Omental fat pad (tissue), 3 donors: ENCODE measurements at regions not wholly inside any gene's neighbourhood (a gene's known extent, or its start where the extent isn't known, plus 50 kb on each side); places are given as distances from the start of the nearest gene placed in this dataset.

ENCODE experiments used
- ATAC-seq: fragments of 150-250 bp; one replicate; pipeline ENCODE4 v1.9.1; 2016; ENCODE audit warnings: mild to moderate bottlenecking, moderate library complexity; ENCODE audit not compliant: low FRiP score
- DNase-seq: peaks from one replicate; pipeline ENCODE4 v3.0.0-alpha.2; 2019; ENCODE audit warnings: low spot score
- CTCF ChIP-seq, 3 donors: fragments of 450-650 bp; IDR thresholded peaks; one replicate each; pipeline ENCODE4 v1.5.1; 2016 to 2017; ENCODE audit warnings: antibody characterized with exemption in 3 of 3, mild to moderate bottlenecking in 3 of 3, moderate library complexity in 2 of 3

GRCh38 chr1:4170548-4171340 lies 270.7 kb upstream of the C1orf174 start:
- no peak for ATAC-seq
- no peak for DNase-seq
- no peak for TF ChIP-seq CTCF (IDR thresholded peaks at IDR 0.05)

DNA sequence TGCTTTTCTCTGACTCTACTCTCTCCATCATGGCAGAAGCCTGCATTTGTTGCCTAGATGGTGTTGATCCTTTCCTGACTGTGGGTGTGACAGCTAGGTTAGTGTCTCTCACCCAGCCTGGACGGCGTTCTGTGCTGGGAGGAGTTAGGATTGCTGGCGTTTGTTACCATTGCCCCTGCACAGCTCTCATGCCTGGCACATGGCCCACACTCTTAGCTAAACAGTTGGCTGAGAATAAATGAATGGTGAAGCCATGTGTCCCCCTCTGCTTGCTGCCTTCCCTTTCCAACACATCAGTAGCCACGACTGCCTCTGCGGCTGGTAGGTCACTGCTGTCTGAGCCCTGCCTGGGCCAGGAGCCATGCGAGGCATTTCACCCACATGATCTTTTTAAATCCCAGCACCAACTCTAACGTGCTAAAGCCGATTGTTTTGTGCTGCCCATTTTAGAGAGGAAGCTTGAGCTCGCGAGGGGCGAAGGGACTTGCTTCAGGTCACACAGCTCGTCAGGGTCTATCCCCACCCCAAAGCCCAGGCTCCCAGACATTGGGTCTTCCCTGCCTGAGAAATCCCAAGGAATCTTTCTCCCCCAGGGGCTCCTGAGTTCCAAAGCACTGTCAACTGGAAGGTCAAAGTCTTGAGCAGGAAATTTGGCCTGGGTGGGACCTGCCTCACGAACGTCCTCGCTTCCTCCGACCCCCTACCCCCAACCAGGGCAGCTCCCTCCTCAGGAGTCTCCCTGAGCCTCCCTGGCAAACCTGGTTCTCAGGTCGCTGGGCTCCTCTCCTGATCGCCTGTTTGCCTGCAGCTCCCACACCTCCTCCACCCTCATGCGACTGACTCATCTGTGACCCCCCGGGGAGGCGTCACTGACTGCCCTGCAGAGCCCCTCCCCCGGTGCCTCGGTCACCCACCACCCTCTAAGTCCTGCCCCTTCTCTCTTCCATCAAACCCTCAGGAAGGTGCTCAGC lies 271.7 kb upstream of the C1orf174 start:
- no peak for ATAC-seq
- no peak for DNase-seq
- no peak for TF ChIP-seq CTCF (IDR thresholded peaks at IDR 0.05)

GRCh38 chr1:4172644-4173599 lies 272.9 kb upstream of the C1orf174 start:
- ATAC-seq (no peak), DNase-seq (no peak)
- no peak for TF ChIP-seq CTCF (IDR thresholded peaks at IDR 0.05)

GRCh38 chr1:4173731-4174130 lies 273.7 kb upstream of the C1orf174 start:
- no peak for ATAC-seq
- DNase-seq: no peak
- no peak for TF ChIP-seq CTCF (IDR thresholded peaks at IDR 0.05)

- no peak for TF ChIP-seq CTCF (IDR thresholded peaks at IDR 0.05)
- ATAC-seq (no peak), DNase-seq (no peak)
Measured at GRCh38 chr1:4174291-4175200, 274.5 kb upstream of the C1orf174 start.
